Astrocyte (in vitro differentiated cells and primary cell): ENCODE measurements at regions not wholly inside any gene's neighbourhood (a gene's known extent, or its start where the extent isn't known, plus 50 kb on each side); places are given as distances from the start of the nearest gene placed in this dataset.

Source experiments
- DNase-seq: peaks from one replicate; pipeline ENCODE4 v3.0.0-alpha.2; 2010; ENCODE audit warnings: low read depth
- FAIRE-seq: peaks from 2 replicates; lab custom pipeline; 2011; peaks lifted over from hg19 to GRCh38; lab: Jason Lieb, UNC
- H2AFZ ChIP-seq: 2 replicates; pipeline ENCODE4 v1.6.0; 2012; ENCODE audit warnings: low read depth, low read length, inconsistent platforms
- H3K27ac ChIP-seq: 2 replicates; pipeline ENCODE4 v1.5.1; 2011; ENCODE audit warnings: low read depth, low read length, inconsistent platforms
- H3K27me3 ChIP-seq: 2 replicates; pipeline ENCODE4 v1.6.0; 2011; ENCODE audit warnings: low read length, inconsistent platforms; ENCODE audit not compliant: insufficient read depth
- H3K36me3 ChIP-seq: 2 replicates; pipeline ENCODE4 v1.5.1; 2011; ENCODE audit warnings: low read length, inconsistent platforms; ENCODE audit not compliant: insufficient read depth
- H3K4me1 ChIP-seq: 2 replicates; pipeline ENCODE4 v1.5.1; 2011; ENCODE audit warnings: low read length, inconsistent platforms; ENCODE audit not compliant: insufficient read depth
- H3K4me2 ChIP-seq: 2 replicates; pipeline ENCODE4 v1.6.0; 2012; ENCODE audit warnings: low read length, inconsistent platforms
- H3K4me3 ChIP-seq: 2 replicates; pipeline ENCODE4 v1.5.1; 2011; ENCODE audit warnings: low read depth, mild to moderate bottlenecking, low read length, inconsistent platforms; ENCODE audit not compliant: insufficient read depth
- H3K79me2 ChIP-seq: 2 replicates; pipeline ENCODE4 v1.6.0; 2012; ENCODE audit warnings: mild to moderate bottlenecking, low read length, inconsistent platforms; ENCODE audit not compliant: insufficient read depth
- H3K9ac ChIP-seq: 2 replicates; pipeline ENCODE4 v1.6.0; 2012; ENCODE audit warnings: mild to moderate bottlenecking, low read length, inconsistent platforms
- H3K9me3 ChIP-seq: 2 replicates; pipeline ENCODE4 v1.5.1; 2012; ENCODE audit warnings: low read depth, mild to moderate bottlenecking, low read length, inconsistent platforms; ENCODE audit not compliant: insufficient read depth
- H4K20me1 ChIP-seq: 2 replicates; pipeline ENCODE4 v1.6.0; 2012; ENCODE audit warnings: low read length, inconsistent platforms; ENCODE audit not compliant: insufficient read depth
- H3K27ac Mint-ChIP-seq: one replicate; pipeline ENCODE4 v1.8.0; 2021; ENCODE audit warnings: mild to moderate bottlenecking, mixed read lengths; ENCODE audit not compliant: unreplicated experiment
- H3K27me3 Mint-ChIP-seq: one replicate; pipeline ENCODE4 v1.8.0; 2021; ENCODE audit warnings: low read depth, mixed read lengths; ENCODE audit not compliant: unreplicated experiment
- H3K36me3 Mint-ChIP-seq: one replicate; pipeline ENCODE4 v1.8.0; 2021; ENCODE audit warnings: low read depth, mixed read lengths; ENCODE audit not compliant: unreplicated experiment
- H3K4me1 Mint-ChIP-seq: one replicate; pipeline ENCODE4 v1.8.0; 2021; ENCODE audit warnings: low read depth, mixed read lengths; ENCODE audit not compliant: unreplicated experiment
- H3K4me3 Mint-ChIP-seq: one replicate; pipeline ENCODE4 v1.8.0; 2021; ENCODE audit warnings: mild to moderate bottlenecking, moderate library complexity, mixed read lengths; ENCODE audit not compliant: unreplicated experiment
- H3K9me3 Mint-ChIP-seq: one replicate; pipeline ENCODE4 v1.8.0; 2021; ENCODE audit warnings: mild to moderate bottlenecking, mixed read lengths; ENCODE audit not compliant: unreplicated experiment
- CTCF ChIP-seq: IDR thresholded peaks from 2 replicates; pipeline ENCODE4 v1.5.1; 2011; ENCODE audit warnings: low read depth, mild to moderate bottlenecking, inconsistent platforms, low read length, moderate library complexity; ENCODE audit not compliant: insufficient read depth
- EZH2 ChIP-seq: IDR thresholded peaks from 2 replicates; pipeline ENCODE4 v1.6.1; 2012; ENCODE audit warnings: mild to moderate bottlenecking, low read length, inconsistent platforms; ENCODE audit not compliant: insufficient read depth

GRCh38 chr10:117464176-117464575 lies 78.4 kb upstream of the EMX2 start:
- H3K27me3 Mint-ChIP-seq: peaks cover 18% of the 10 kb centered on the region
- FAIRE-seq: no peak

GRCh38 chr10:117463545-117463920 lies 79.0 kb upstream of the EMX2 start:
- Mint-ChIP-seq H3K4me1 (peaks cover 9% of the 10 kb centered on the region), H3K36me3 (peaks cover 2% of the 10 kb centered on the region), H3K27me3 (peaks cover 21% of the 10 kb centered on the region), H3K9me3 (peaks cover 2% of the 10 kb centered on the region), H3K4me3 (no peak overlapping the region), H3K27ac (no peak overlapping the region)
- Histone ChIP-seq H3K79me2 (no peaks in the 10 kb centered on the region), H3K4me1 (peaks cover 5% of the 10 kb centered on the region), H4K20me1 (no peaks in the 10 kb centered on the region), H3K9ac (no peak overlapping the region), H3K36me3 (no peaks in the 10 kb centered on the region), H3K27ac (no peak overlapping the region), H3K4me3 (no peak overlapping the region), H2AFZ (no peak overlapping the region), H3K9me3 (peaks cover 6% of the 10 kb centered on the region), H3K4me2 (no peak overlapping the region), H3K27me3 (no peaks in the 10 kb centered on the region)
- no peak for DNase-seq
- no peak for FAIRE-seq
- no peak for TF ChIP-seq EZH2
- TF ChIP-seq CTCF: no peak

More at GRCh38 chr10:117464176-117464575, 78.4 kb upstream of the EMX2 start:
- Histone ChIP-seq H3K27ac (no peak overlapping the region), H3K4me3 (no peak overlapping the region), H2AFZ (no peak overlapping the region), H3K4me2 (no peak overlapping the region), H4K20me1 (no peaks in the 10 kb centered on the region), H3K36me3 (no peaks in the 10 kb centered on the region), H3K27me3 (no peaks in the 10 kb centered on the region), H3K9me3 (peaks cover 6% of the 10 kb centered on the region), H3K4me1 (peaks cover 5% of the 10 kb centered on the region), H3K9ac (no peak overlapping the region), H3K79me2 (no peaks in the 10 kb centered on the region)
- Mint-ChIP-seq H3K4me3 (no peak overlapping the region), H3K27ac (no peak overlapping the region), H3K36me3 (peaks cover 2% of the 10 kb centered on the region), H3K9me3 (peaks cover 2% of the 10 kb centered on the region), H3K4me1 (peaks cover 9% of the 10 kb centered on the region)
- no peak for TF ChIP-seq CTCF
- no peak for TF ChIP-seq EZH2
- DNase-seq: no peak

- no peak overlapping the region for H3K9ac ChIP-seq
- Mint-ChIP-seq H3K4me3 (no peak overlapping the region), H3K27ac (no peak overlapping the region)
Measured at GRCh38 chr10:117462816-117463544, 79.6 kb upstream of the EMX2 start.

More at GRCh38 chr10:117462816-117463544, 79.6 kb upstream of the EMX2 start:
- no peak overlapping the region for H3K4me3 ChIP-seq
- Mint-ChIP-seq H3K36me3 (peaks cover 2% of the 10 kb centered on the region), H3K9me3 (peaks cover 2% of the 10 kb centered on the region), H3K27me3 (peaks cover 20% of the 10 kb centered on the region), H3K4me1 (peaks cover 9% of the 10 kb centered on the region)
- TF ChIP-seq EZH2 (no peak), CTCF (no peak)
- FAIRE-seq (no peak), DNase-seq (no peak)
- no peaks in the 10 kb centered on the region for H4K20me1 ChIP-seq
- H2AFZ ChIP-seq: no peak overlapping the region
- H3K36me3 ChIP-seq: no peaks in the 10 kb centered on the region
- H3K27ac ChIP-seq: no peak overlapping the region
- no peak overlapping the region for H3K4me2 ChIP-seq
- H3K79me2 ChIP-seq: no peaks in the 10 kb centered on the region
- H3K4me1 ChIP-seq: peaks cover 5% of the 10 kb centered on the region
- H3K9me3 ChIP-seq: peaks cover 6% of the 10 kb centered on the region
- no peaks in the 10 kb centered on the region for H3K27me3 ChIP-seq
